Ascending aorta (tissue), 2 donors: ENCODE measurements at regions not wholly inside any gene's neighbourhood (a gene's known extent, or its start where the extent isn't known, plus 50 kb on each side); places are given as distances from the start of the nearest gene placed in this dataset.

ENCODE experiments used
- DNase-seq, 2 donors: peaks; one replicate each; pipeline ENCODE4 v3.0.0-alpha.2; 2019; ENCODE audit warnings: low spot score in 2 of 2
- H3K27ac ChIP-seq, 2 donors: fragments of 200-600 bp; sonication (generic); one replicate each; pipeline ENCODE4 v1.5.1; 2016 to 2017; ENCODE audit warnings: mild to moderate bottlenecking in 1 of 2
- H3K27me3 ChIP-seq: fragments of 200-600 bp; sonication (generic); one replicate; pipeline ENCODE4 v1.5.1; 2017
- H3K36me3 ChIP-seq, 2 donors: fragments of 200-600 bp; sonication (generic); one replicate each; pipeline ENCODE4 v1.5.1; 2016
- H3K4me1 ChIP-seq, 2 donors: fragments of 200-600 bp; sonication (generic); one replicate each; pipeline ENCODE4 v1.5.1; 2016 to 2017; ENCODE audit warnings: mild to moderate bottlenecking in 1 of 2
- H3K4me3 ChIP-seq, 2 donors: fragments of 200-600 bp; sonication (generic); one replicate each; pipeline ENCODE4 v1.5.1; 2016 to 2017; ENCODE audit warnings: mild to moderate bottlenecking in 1 of 2
- H3K9me3 ChIP-seq, 2 donors: fragments of 200-600 bp; sonication (generic); one replicate each; pipeline ENCODE4 v1.5.1; 2016
- intact Hi-C: fragments of 100-400 bp; cut with DNase I; formaldehyde crosslinking; loops from one replicate; pipeline ENCODE4 v1.15.1; 2023
- TF ChIP-seq, protein P1 (sequence below), 3 experiments: fragments of 200-600 bp in 2 of 3; fragments of 450-650 bp in 1 of 3; sonication (generic) in 2 of 3; IDR thresholded peaks; one replicate each; pipeline ENCODE4 v1.5.1; 2016 to 2019; ENCODE audit warnings: antibody characterized with exemption in 3 of 3, mild to moderate bottlenecking in 1 of 3, moderate library complexity in 1 of 3

DNA sequence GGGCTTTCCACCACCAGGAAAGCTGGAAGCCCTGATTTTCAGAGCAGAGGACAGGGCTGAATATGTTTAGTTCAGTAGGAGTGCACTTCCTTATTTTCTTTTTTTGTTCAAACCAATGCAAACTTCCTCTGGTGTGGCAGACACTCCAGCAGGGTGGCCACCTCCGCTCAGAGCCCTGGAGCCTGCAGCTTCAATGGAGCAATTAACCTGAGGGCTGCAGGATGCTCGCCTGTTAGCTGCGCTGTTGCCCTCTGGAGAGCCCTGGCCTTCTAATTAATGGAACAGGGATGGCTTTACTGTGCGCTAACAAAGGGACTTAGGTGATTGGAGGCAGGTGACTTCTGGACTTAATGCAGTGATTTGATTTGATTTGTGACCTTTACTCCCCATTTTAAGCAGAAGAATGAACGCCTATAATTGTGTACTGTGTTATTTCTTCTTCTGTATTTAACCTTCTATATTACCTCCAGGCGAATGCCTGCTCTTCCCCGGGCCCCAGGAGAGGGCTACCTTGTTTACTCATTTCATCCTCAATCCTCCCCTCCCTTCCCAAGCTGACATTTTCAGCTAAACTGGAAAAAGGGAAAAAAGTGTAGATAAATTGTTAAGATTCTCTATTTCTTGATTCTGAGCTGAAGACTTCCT, 123.0 kb upstream of the CTBP2 start:
- H3K36me3 ChIP-seq, result no peaks in the 10 kb centered on the region
- H3K27me3 ChIP-seq, result no peaks in the 10 kb centered on the region
- DNase-seq, result no peak
- H3K4me1 ChIP-seq, result no peaks in the 10 kb centered on the region
- no peak overlapping the region for H3K27ac ChIP-seq
- H3K4me3 ChIP-seq, result no peak overlapping the region
- H3K9me3 ChIP-seq, result no peaks in the 10 kb centered on the region
- intact Hi-C loops, result no loop called here
- TF ChIP-seq, protein P1, sequence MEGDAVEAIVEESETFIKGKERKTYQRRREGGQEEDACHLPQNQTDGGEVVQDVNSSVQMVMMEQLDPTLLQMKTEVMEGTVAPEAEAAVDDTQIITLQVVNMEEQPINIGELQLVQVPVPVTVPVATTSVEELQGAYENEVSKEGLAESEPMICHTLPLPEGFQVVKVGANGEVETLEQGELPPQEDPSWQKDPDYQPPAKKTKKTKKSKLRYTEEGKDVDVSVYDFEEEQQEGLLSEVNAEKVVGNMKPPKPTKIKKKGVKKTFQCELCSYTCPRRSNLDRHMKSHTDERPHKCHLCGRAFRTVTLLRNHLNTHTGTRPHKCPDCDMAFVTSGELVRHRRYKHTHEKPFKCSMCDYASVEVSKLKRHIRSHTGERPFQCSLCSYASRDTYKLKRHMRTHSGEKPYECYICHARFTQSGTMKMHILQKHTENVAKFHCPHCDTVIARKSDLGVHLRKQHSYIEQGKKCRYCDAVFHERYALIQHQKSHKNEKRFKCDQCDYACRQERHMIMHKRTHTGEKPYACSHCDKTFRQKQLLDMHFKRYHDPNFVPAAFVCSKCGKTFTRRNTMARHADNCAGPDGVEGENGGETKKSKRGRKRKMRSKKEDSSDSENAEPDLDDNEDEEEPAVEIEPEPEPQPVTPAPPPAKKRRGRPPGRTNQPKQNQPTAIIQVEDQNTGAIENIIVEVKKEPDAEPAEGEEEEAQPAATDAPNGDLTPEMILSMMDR (IDR thresholded peaks at IDR 0.05), result no peak

DNA sequence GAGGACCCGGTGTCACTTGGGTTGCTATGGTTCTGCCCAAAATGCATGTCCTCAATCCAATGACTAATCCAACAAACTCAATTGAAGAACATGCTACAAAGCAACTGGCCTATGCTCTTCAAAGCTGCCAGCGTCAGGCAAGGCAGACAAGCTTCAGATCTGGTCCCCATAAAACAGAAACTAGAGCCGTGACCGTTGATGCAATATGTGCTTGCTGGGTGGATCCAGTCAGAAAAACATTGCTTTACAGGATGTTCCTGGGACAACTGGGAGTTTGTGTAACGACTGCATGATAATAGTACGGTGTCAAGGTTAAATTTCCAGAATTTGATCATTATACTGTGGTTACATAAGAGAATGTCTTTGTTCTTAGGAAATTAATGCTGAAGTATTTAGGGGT, 120.7 kb upstream of the CTBP2 start:
- no peak for DNase-seq
- intact Hi-C loops, result no loop called here
- peaks cover 0 to 5% of the 10 kb centered on the region in 2 donors for H3K9me3 ChIP-seq
- no peaks in the 10 kb centered on the region for H3K4me1 ChIP-seq
- TF ChIP-seq, protein P1 (IDR thresholded peaks at IDR 0.05), result no peak
- no peaks in the 10 kb centered on the region for H3K36me3 ChIP-seq
- H3K4me3 ChIP-seq, result no peak overlapping the region
- no peak overlapping the region for H3K27ac ChIP-seq
- no peaks in the 10 kb centered on the region for H3K27me3 ChIP-seq

DNA sequence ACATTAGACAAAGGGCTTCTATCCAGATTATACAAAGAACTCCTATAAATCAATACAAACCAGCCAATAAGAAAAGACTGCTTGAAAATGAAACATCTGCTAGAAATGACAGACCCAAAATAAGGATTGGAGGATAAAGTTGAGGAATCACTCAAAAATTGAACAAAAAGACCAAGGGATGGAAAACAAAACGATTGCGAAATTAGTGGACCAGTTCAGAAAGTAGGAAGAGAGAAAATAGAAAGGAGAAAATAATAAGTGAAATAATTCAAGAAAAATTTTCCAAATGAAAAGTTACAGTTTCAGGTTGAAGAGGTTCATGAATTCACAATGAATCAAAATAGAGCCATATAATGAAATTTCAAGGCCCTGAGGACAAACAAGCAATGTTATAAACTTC, 115.8 kb upstream of the CTBP2 start:
- no peaks in the 10 kb centered on the region for H3K4me1 ChIP-seq
- no peaks in the 10 kb centered on the region for H3K36me3 ChIP-seq
- TF ChIP-seq, protein P1 (IDR thresholded peaks at IDR 0.05), result no peak
- intact Hi-C loops, result no loop called here
- H3K27ac ChIP-seq, result no peak overlapping the region
- H3K4me3 ChIP-seq, result no peak overlapping the region
- H3K27me3 ChIP-seq, result no peaks in the 10 kb centered on the region
- peaks cover 0 to 8% of the 10 kb centered on the region in 2 donors for H3K9me3 ChIP-seq
- DNase-seq, result no peak

GRCh38 chr10:125274961-125275360, 114.6 kb upstream of the CTBP2 start:
- intact Hi-C loops, result no loop called here
- no peak for DNase-seq
- Histone ChIP-seq H3K4me3 (no peak overlapping the region), H3K36me3 (no peaks in the 10 kb centered on the region), H3K4me1 (no peaks in the 10 kb centered on the region), H3K27me3 (no peaks in the 10 kb centered on the region), H3K27ac (no peak overlapping the region), H3K9me3 (peaks cover 0 to 8% of the 10 kb centered on the region in 2 donors)
- TF ChIP-seq, protein P1 (IDR thresholded peaks at IDR 0.05), result no peak

GRCh38 chr10:125273023-125273422, 112.7 kb upstream of the CTBP2 start:
- H3K27ac ChIP-seq, result no peak overlapping the region
- TF ChIP-seq, protein P1 (IDR thresholded peaks at IDR 0.05), result no peak
- no peaks in the 10 kb centered on the region for H3K36me3 ChIP-seq
- H3K4me3 ChIP-seq, result no peak overlapping the region
- no peak for DNase-seq
- peaks cover 0 to 8% of the 10 kb centered on the region in 2 donors for H3K9me3 ChIP-seq
- no peaks in the 10 kb centered on the region for H3K27me3 ChIP-seq
- no peaks in the 10 kb centered on the region for H3K4me1 ChIP-seq
- intact Hi-C loops, result no loop called here

GRCh38 chr10:125269716-125270115, 109.4 kb upstream of the CTBP2 start:
- intact Hi-C loops, result no loop called here
- no peak for DNase-seq
- H3K36me3 ChIP-seq, result no peaks in the 10 kb centered on the region
- H3K27me3 ChIP-seq, result no peaks in the 10 kb centered on the region
- H3K4me1 ChIP-seq, result no peaks in the 10 kb centered on the region
- TF ChIP-seq, protein P1 (IDR thresholded peaks at IDR 0.05), result no peak
- H3K4me3 ChIP-seq, result no peak overlapping the region
- H3K9me3 ChIP-seq, result no peaks in the 10 kb centered on the region
- H3K27ac ChIP-seq, result no peak overlapping the region
